ENCODE measurements at regions not wholly inside any gene's neighbourhood (a gene's known extent, or its start where the extent isn't known, plus 50 kb on each side); places are given as distances from the start of the nearest gene placed in this dataset.

DNA sequence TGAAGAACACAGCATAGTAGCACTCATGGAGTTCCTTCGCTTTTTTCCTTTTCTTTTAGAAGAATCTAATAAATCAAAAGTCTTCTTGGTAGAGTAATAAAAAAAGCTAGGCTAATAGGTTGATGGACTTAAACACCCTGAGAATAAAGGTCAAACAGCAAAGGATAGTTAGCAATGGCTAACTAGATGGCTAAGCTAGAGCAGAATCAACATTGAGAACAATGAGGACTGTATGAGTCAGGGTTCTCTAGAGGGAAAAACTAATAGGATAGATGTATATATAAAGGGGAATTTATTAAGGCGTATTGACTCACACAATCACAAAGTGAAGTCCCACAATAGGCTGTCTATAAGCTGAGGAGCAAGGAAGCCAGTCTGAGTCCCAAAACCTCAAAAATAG, 550.9 kb downstream of the GLUD2 start:
- H3K27ac ChIP-seq, result no peak overlapping the region
- no peaks in the 10 kb centered on the region for H3K4me1 ChIP-seq
- 51 to 78% methylated on average over 2 of the region's 2 CpGs for WGBS, 2 donors
- H3K4me3 ChIP-seq, result no peak overlapping the region
- TF ChIP-seq, protein P1, sequence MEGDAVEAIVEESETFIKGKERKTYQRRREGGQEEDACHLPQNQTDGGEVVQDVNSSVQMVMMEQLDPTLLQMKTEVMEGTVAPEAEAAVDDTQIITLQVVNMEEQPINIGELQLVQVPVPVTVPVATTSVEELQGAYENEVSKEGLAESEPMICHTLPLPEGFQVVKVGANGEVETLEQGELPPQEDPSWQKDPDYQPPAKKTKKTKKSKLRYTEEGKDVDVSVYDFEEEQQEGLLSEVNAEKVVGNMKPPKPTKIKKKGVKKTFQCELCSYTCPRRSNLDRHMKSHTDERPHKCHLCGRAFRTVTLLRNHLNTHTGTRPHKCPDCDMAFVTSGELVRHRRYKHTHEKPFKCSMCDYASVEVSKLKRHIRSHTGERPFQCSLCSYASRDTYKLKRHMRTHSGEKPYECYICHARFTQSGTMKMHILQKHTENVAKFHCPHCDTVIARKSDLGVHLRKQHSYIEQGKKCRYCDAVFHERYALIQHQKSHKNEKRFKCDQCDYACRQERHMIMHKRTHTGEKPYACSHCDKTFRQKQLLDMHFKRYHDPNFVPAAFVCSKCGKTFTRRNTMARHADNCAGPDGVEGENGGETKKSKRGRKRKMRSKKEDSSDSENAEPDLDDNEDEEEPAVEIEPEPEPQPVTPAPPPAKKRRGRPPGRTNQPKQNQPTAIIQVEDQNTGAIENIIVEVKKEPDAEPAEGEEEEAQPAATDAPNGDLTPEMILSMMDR (IDR thresholded peaks at IDR 0.05), result no peak
- no peak for TF ChIP-seq POLR2A (IDR thresholded peaks at IDR 0.05)
- no peak for TF ChIP-seq EP300 (IDR thresholded peaks at IDR 0.05)
- no peak for DNase-seq (ENCODE audit: low spot score in 2 of 2)
- no peaks in the 10 kb centered on the region for H3K27me3 ChIP-seq
- no peaks in the 10 kb centered on the region for H3K36me3 ChIP-seq
- peaks cover 0 to 4% (median 0%) of the 10 kb centered on the region in 4 donors for H3K9me3 ChIP-seq

DNA sequence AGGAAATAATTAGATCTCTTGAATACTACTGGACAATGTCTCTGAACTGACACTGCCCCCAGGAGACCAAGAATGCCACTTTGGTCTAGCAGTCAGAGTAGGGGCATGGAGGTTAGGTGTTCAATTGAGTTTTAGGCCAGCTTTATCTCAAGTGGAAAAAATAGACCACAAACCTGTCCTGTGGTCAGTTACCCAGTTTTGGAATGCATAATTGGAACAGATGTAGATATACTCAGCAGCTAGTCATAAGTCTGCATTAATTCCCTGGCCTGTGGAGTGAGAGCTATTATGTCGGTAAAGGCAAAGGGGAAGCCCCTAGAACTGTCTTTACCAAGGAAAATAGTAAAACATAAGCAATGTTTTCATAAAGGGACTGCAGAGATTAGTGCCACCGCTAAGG, 587.7 kb downstream of the GLUD2 start:
- Histone ChIP-seq H3K27ac (no peak overlapping the region), H3K4me1 (no peaks in the 10 kb centered on the region), H3K27me3 (no peaks in the 10 kb centered on the region), H3K36me3 (no peaks in the 10 kb centered on the region), H3K9me3 (no peaks in the 10 kb centered on the region), H3K4me3 (no peak overlapping the region)
- DNase-seq (ENCODE audit: low spot score in 2 of 2), result no peak
- 74 to 100% methylated on average over 2 of the region's 2 CpGs for WGBS, 2 donors
- no peak for TF ChIP-seq POLR2A (IDR thresholded peaks at IDR 0.05)
- no peak for TF ChIP-seq EP300 (IDR thresholded peaks at IDR 0.05)
- TF ChIP-seq, protein P1 (IDR thresholded peaks at IDR 0.05), result no peak

DNA sequence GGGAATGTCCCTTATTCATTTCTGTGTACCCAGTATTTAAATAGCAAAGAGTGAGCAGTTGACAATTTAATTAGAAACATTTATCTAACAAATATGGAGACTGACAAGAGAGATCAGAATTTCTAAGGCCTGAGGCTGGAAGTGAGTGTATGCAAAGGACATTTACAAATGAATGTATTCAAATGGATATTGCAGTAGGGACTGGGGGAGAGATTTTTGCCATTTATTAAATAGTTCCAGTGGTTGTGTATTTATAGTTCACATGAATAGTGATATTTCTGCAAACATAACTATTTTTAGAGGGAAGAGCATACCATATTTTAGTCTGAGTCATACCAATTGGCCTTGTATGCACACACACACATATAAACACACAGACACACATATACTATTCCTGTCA, 592.4 kb downstream of the GLUD2 start:
- TF ChIP-seq EP300 (IDR thresholded peaks at IDR 0.05) (no peak), POLR2A (IDR thresholded peaks at IDR 0.05) (no peak)
- TF ChIP-seq, protein P1 (IDR thresholded peaks at IDR 0.05), result no peak

DNA sequence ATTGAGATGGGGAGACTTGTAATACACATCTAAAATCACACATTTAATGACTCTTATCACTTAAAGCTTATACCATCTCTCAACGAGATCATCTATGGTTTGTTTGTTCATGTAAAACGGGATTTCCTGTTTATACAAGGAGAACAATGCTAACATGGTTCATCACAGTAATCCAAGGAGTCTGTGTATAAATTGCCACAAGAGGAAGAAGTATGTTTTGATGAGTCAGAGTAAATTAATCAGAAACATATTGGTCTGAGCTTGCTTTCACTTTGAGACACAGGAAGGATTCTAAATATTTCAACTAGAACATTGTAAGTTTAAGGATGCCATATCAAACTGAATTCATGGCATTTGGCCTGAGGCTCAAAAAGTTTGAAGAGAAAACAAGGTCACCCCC, 594.1 kb downstream of the GLUD2 start:
- TF ChIP-seq POLR2A (IDR thresholded peaks at IDR 0.05) (no peak), EP300 (IDR thresholded peaks at IDR 0.05) (no peak)
- TF ChIP-seq, protein P1 (IDR thresholded peaks at IDR 0.05), result no peak
- no peak overlapping the region for H3K4me3 ChIP-seq
- H3K36me3 ChIP-seq, result no peaks in the 10 kb centered on the region
- no peaks in the 10 kb centered on the region for H3K27me3 ChIP-seq
- no peak for DNase-seq (ENCODE audit: low spot score in 2 of 2)
- no peaks in the 10 kb centered on the region for H3K4me1 ChIP-seq
- WGBS, 2 donors, result 0 to 8% methylated on average over 2 of the region's 2 CpGs
- no peak overlapping the region for H3K27ac ChIP-seq
- no peaks in the 10 kb centered on the region for H3K9me3 ChIP-seq

More for the DNA sequence above, 592.4 kb downstream of the GLUD2 start:
- Histone ChIP-seq H3K4me3 (no peak overlapping the region), H3K4me1 (no peaks in the 10 kb centered on the region), H3K27ac (no peak overlapping the region), H3K36me3 (no peaks in the 10 kb centered on the region), H3K27me3 (no peaks in the 10 kb centered on the region), H3K9me3 (no peaks in the 10 kb centered on the region)
- no peak for DNase-seq (ENCODE audit: low spot score in 2 of 2)

DNA sequence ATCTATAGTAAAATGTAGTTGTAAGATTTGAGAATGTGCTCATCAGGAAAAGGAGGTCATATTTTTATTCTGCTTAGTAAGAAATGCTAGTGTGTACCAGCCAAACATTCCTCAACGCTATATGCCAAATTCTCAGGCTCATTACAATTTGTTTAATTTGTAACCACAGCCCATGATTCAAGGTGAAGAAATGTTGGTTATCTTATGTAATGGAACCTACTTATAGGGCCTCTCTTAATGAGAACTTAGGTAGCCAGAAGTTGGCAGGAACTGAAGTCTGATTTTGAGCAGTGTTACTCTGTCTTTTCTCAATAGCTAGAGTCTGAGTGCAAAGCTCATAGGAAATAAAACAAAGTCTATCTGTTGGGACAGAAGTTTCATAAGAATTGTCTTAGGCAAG, 595.0 kb downstream of the GLUD2 start:
- 64 to 72% methylated on average over 1 of the region's 1 CpG for WGBS, 2 donors
- no peaks in the 10 kb centered on the region for H3K27me3 ChIP-seq
- no peaks in the 10 kb centered on the region for H3K36me3 ChIP-seq
- DNase-seq (ENCODE audit: low spot score in 2 of 2), result no peak
- TF ChIP-seq, protein P1 (IDR thresholded peaks at IDR 0.05), result no peak
- peak in 1 of 2 donors; percentile 21 for TF ChIP-seq EP300 (IDR thresholded peaks at IDR 0.05)
- no peak overlapping the region for H3K4me3 ChIP-seq
- H3K4me1 ChIP-seq, result no peaks in the 10 kb centered on the region
- H3K9me3 ChIP-seq, result no peaks in the 10 kb centered on the region
- H3K27ac ChIP-seq, result no peak overlapping the region
